B cell (primary cell): ENCODE measurements at regions not wholly inside any gene's neighbourhood (a gene's known extent, or its start where the extent isn't known, plus 50 kb on each side); places are given as distances from the start of the nearest gene placed in this dataset.

ENCODE experiments used
- ATAC-seq: fragments of 200-7000 bp; cut with Tn5 transposase; one replicate; pipeline ENCODE4 v1.10.0; 2021; ENCODE audit warnings: low read depth, mild to moderate bottlenecking, moderate number of reproducible peaks, moderate library complexity
- CTCF ChIA-PET: fragments of 350-600 bp; sonication (Branson Sonifier 250); formaldehyde crosslinking; loops from one replicate; lab custom pipeline; 2021; ENCODE audit warnings: antibody characterized with exemption, inconsistent platforms; lab: Charles Lee
- POLR2A ChIA-PET: fragments of 350-600 bp; sonication (Branson Sonifier 250); formaldehyde crosslinking; loops from one replicate; lab custom pipeline; 2021; ENCODE audit warnings: antibody characterized with exemption; lab: Charles Lee
- DNase-seq: peaks from one replicate; pipeline ENCODE4 v3.0.0; 2013
- H2AFZ ChIP-seq: 2 replicates; pipeline ENCODE4 v1.6.1; 2012; ENCODE audit warnings: mild to moderate bottlenecking, low read depth, low read length; ENCODE audit not compliant: insufficient read depth, poor library complexity, severe bottlenecking
- H3K27ac ChIP-seq, 2 donors: 1 replicate in 1 of 2; 2 replicates in 1 of 2; pipeline ENCODE4 v1.5.1; 2012 to 2013; ENCODE audit warnings: low read length in 2 of 2, mild to moderate bottlenecking in 2 of 2, moderate library complexity in 1 of 2
- H3K27me3 ChIP-seq, 4 experiments: fragments of 200-600 bp in 1 of 4; sonication (generic) in 1 of 4; replicated peaks in 1 of 4; 1 replicate in 2 of 4; 2 replicates in 2 of 4; pipeline versions ENCODE4 v1.6.1 to v1.7.0; 2013 to 2016; ENCODE audit warnings: low read length in 3 of 4, mild to moderate bottlenecking in 2 of 4, mixed read lengths in 1 of 4, moderate library complexity in 1 of 4; ENCODE audit not compliant: insufficient read depth in 4 of 4, control insufficient read depth in 3 of 4; ENCODE audit errors: control extremely low read depth in 1 of 4
- H3K36me3 ChIP-seq, 2 experiments: replicated peaks in 1 of 2; 1 replicate in 1 of 2; 2 replicates in 1 of 2; pipeline versions ENCODE4 v1.6.1 to v1.7.1; 2013; ENCODE audit warnings: low read length in 1 of 2; ENCODE audit not compliant: insufficient read depth in 2 of 2, control insufficient read depth in 1 of 2; ENCODE audit errors: control extremely low read depth in 1 of 2, extremely low read depth in 1 of 2
- H3K4me1 ChIP-seq, 2 donors: fragments of 200-600 bp in 1 of 2; sonication (generic) in 1 of 2; 1 replicate in 1 of 2; 2 replicates in 1 of 2; pipeline versions ENCODE4 v1.5.1 to v1.6.1; 2013 to 2017; ENCODE audit warnings: low read length in 2 of 2; ENCODE audit not compliant: control insufficient read depth in 2 of 2, insufficient read depth in 2 of 2
- H3K4me2 ChIP-seq: replicated peaks from 2 replicates; pipeline ENCODE3; 2012; ENCODE audit warnings: mild to moderate bottlenecking, low read depth, low read length; ENCODE audit not compliant: poor library complexity, severe bottlenecking
- H3K4me3 ChIP-seq, 5 experiments: fragments of 200-600 bp in 1 of 5; sonication (generic) in 1 of 5; 1 replicate in 3 of 5; 2 replicates in 2 of 5; pipeline versions ENCODE4 v1.5.1 to v1.7.0; 2011 to 2016; ENCODE audit warnings: low read length in 4 of 5, mild to moderate bottlenecking in 4 of 5, low read depth in 2 of 5, control low read depth in 1 of 5, moderate library complexity in 1 of 5; ENCODE audit not compliant: insufficient read depth in 1 of 5; ENCODE audit errors: control extremely low read depth in 1 of 5, extremely low read depth in 1 of 5
- H3K79me2 ChIP-seq: fragments of 200-600 bp; sonication (generic); one replicate; pipeline ENCODE4 v1.6.0; 2016; ENCODE audit warnings: low read length; ENCODE audit not compliant: control insufficient read depth, insufficient read depth
- H3K9ac ChIP-seq: fragments of 200-600 bp; sonication (generic); 2 replicates; pipeline ENCODE4 v1.6.1; 2017; ENCODE audit warnings: mild to moderate bottlenecking, low read length, moderate library complexity
- H3K9me3 ChIP-seq, 3 donors: one replicate each; pipeline versions ENCODE4 v1.6.1 to v1.7.1; 2013; ENCODE audit warnings: low read length in 2 of 3; ENCODE audit not compliant: control insufficient read depth in 2 of 3, insufficient read depth in 1 of 3; ENCODE audit errors: control extremely low read depth in 1 of 3
- H4K20me1 ChIP-seq: 2 replicates; pipeline ENCODE4 v1.6.0; 2012; ENCODE audit warnings: mild to moderate bottlenecking, low read length; ENCODE audit not compliant: insufficient read depth, control insufficient read depth, poor library complexity, severe bottlenecking
- H3K27ac Mint-ChIP-seq: one replicate; pipeline ENCODE4 v1.8.0; 2021; ENCODE audit warnings: mixed read lengths
- H3K27me3 Mint-ChIP-seq: one replicate; pipeline ENCODE4 v1.8.0; 2021; ENCODE audit warnings: mixed read lengths
- H3K4me1 Mint-ChIP-seq: one replicate; pipeline ENCODE4 v1.8.0; 2021; ENCODE audit warnings: mixed read lengths
- H3K4me3 Mint-ChIP-seq: one replicate; pipeline ENCODE4 v1.8.0; 2021; ENCODE audit warnings: mixed read lengths
- H3K9me3 Mint-ChIP-seq: one replicate; pipeline ENCODE4 v1.8.0; 2022; ENCODE audit warnings: mixed read lengths; ENCODE audit not compliant: insufficient read depth
- CTCF ChIP-seq: fragments of 200-600 bp; IDR thresholded peaks from one replicate; pipeline ENCODE4 v1.8.0; 2022; ENCODE audit warnings: antibody characterized with exemption, mild to moderate bottlenecking
- EZH2 ChIP-seq: IDR thresholded peaks from 2 replicates; pipeline ENCODE4 v1.6.1; 2012; ENCODE audit warnings: borderline replicate concordance, low read depth, mild to moderate bottlenecking, moderate library complexity, low read length; ENCODE audit not compliant: insufficient read depth, poor library complexity, severe bottlenecking
- WGBS: methylation state at CpG from one replicate; pipeline ENCODE4 v1.1.5; 2013; ENCODE audit warnings: missing lambda C conversion rate; ENCODE audit not compliant: insufficient coverage; 5-methylcytosine and 5-hydroxymethylcytosine counted together
- intact Hi-C: fragments of 100-400 bp; cut with micrococcal nuclease; formaldehyde crosslinking; loops from one replicate; pipeline ENCODE4 v1.10.0; 2022

DNA sequence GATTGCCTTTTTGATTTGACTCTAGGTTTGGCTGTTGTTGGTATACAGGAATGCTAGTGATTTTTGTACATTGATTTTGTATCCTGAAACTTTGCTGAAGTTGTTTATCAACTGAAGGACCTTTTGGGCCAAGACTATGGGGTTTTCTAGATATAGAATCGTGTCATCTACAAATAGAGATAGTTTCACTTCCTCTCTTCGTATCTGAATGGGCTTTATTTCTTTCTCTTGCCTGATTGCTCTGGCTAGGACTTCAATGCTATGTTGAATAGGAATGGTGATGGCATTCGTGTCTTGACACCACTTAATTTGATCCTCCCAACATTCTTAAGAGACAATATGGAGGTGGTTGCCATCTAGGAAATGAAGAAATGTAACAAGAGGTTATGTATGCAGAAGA, 388.1 kb upstream of the API5 start:
- H3K27ac ChIP-seq = no peak overlapping the region
- no CpG with 5 or more reads among the region's 3 CpGs for WGBS
- H3K79me2 ChIP-seq = no peaks in the 10 kb centered on the region
- intact Hi-C loops = no loop called here
- H4K20me1 ChIP-seq = no peaks in the 10 kb centered on the region
- ATAC-seq (no peak), DNase-seq (no peak)
- Mint-ChIP-seq H3K27me3 (no peaks in the 10 kb centered on the region), H3K9me3 (peaks cover 15% of the 10 kb centered on the region), H3K27ac (no peak overlapping the region), H3K4me3 (no peak overlapping the region), H3K4me1 (no peaks in the 10 kb centered on the region)
- H2AFZ ChIP-seq = no peak overlapping the region
- no peak overlapping the region for H3K9ac ChIP-seq
- no peak for TF ChIP-seq CTCF
- TF ChIP-seq EZH2 = no peak
- no peak overlapping the region for H3K4me3 ChIP-seq
- no peaks in the 10 kb centered on the region for H3K36me3 ChIP-seq
- POLR2A ChIA-PET = no interaction called here
- no peak overlapping the region for H3K4me2 ChIP-seq
- CTCF ChIA-PET = no interaction called here
- no peaks in the 10 kb centered on the region for H3K9me3 ChIP-seq
- H3K4me1 ChIP-seq = no peaks in the 10 kb centered on the region
- H3K27me3 ChIP-seq = no peaks in the 10 kb centered on the region

DNA sequence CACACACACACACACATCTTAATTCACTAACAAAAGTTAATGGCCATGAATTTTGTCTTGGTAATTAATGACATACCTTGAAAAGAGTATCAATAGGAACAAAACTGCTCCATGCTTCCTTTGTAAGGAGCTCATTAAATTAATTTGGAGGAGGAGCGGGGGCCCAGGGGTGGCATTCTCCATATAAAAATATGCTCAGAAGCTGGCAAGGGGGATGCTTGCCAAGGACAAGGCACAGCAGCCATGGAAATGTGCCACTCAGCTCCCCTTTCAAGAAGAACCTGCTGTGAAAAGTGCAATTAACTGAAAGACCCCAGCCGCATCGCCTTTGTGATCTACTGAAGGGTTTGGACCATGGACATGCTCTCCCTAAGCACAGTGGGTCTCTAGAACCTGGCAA, 385.9 kb upstream of the API5 start:
- Histone ChIP-seq H3K36me3 (no peaks in the 10 kb centered on the region), H3K27me3 (no peaks in the 10 kb centered on the region), H3K9me3 (no peaks in the 10 kb centered on the region), H2AFZ (no peak overlapping the region), H3K4me3 (no peak overlapping the region), H3K4me1 (no peaks in the 10 kb centered on the region), H3K27ac (no peak overlapping the region), H4K20me1 (no peaks in the 10 kb centered on the region), H3K4me2 (no peak overlapping the region), H3K79me2 (no peaks in the 10 kb centered on the region), H3K9ac (no peak overlapping the region)
- TF ChIP-seq CTCF = no peak
- TF ChIP-seq EZH2 = no peak
- DNase-seq = no peak
- H3K27ac Mint-ChIP-seq = no peak overlapping the region
- ChIA-PET POLR2A (no interaction called here), CTCF (no interaction called here)
- H3K4me1 Mint-ChIP-seq = no peaks in the 10 kb centered on the region
- 75% methylated on average over 2 of the region's 3 CpGs for WGBS
- no peaks in the 10 kb centered on the region for H3K27me3 Mint-ChIP-seq
- intact Hi-C loops = no loop called here
- no peak for ATAC-seq
- no peak overlapping the region for H3K4me3 Mint-ChIP-seq
- H3K9me3 Mint-ChIP-seq = peaks cover 15% of the 10 kb centered on the region
